GM12873 (cell line): ENCODE measurements at regions not wholly inside any gene's neighbourhood (a gene's known extent, or its start where the extent isn't known, plus 50 kb on each side); places are given as distances from the start of the nearest gene placed in this dataset.

Experiments
- TF ChIP-seq, protein P1 (sequence below): IDR thresholded peaks from 2 replicates; pipeline ENCODE4 v1.5.1; 2012; ENCODE audit warnings: low read depth, mild to moderate bottlenecking, moderate library complexity, low read length, control low read depth; ENCODE audit not compliant: insufficient read depth; ENCODE audit errors: missing control alignments

DNA sequence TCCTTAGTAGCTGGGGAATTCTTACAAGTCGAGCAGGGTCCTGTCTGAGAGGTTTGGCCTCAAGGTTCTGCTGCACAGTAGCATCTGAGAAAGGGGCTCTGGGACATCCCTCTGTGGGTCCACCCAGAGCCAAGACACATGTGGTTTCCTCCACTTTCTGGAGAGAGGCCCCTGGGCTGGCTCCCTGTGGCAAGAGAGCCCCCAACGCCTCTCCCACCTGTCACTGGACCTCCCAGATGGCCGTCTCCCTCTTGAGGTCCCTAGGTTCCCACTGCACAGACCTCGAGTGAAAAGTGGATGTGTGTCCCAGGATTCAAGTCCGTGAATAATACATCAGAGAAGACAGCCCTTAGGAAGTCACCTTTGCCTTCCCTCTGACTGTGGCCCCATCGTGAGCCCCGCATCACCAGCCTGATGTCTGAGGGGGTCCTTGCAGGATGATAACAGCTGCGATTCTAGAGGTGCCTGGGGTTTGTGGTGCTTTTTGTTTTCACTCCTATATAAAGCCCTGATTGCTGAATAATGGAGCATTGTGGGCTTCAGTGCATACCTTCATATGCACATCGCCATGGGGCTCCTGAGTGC, 319.0 kb downstream of the GLRX3 start:
- TF ChIP-seq, protein P1, sequence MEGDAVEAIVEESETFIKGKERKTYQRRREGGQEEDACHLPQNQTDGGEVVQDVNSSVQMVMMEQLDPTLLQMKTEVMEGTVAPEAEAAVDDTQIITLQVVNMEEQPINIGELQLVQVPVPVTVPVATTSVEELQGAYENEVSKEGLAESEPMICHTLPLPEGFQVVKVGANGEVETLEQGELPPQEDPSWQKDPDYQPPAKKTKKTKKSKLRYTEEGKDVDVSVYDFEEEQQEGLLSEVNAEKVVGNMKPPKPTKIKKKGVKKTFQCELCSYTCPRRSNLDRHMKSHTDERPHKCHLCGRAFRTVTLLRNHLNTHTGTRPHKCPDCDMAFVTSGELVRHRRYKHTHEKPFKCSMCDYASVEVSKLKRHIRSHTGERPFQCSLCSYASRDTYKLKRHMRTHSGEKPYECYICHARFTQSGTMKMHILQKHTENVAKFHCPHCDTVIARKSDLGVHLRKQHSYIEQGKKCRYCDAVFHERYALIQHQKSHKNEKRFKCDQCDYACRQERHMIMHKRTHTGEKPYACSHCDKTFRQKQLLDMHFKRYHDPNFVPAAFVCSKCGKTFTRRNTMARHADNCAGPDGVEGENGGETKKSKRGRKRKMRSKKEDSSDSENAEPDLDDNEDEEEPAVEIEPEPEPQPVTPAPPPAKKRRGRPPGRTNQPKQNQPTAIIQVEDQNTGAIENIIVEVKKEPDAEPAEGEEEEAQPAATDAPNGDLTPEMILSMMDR: no peak

DNA sequence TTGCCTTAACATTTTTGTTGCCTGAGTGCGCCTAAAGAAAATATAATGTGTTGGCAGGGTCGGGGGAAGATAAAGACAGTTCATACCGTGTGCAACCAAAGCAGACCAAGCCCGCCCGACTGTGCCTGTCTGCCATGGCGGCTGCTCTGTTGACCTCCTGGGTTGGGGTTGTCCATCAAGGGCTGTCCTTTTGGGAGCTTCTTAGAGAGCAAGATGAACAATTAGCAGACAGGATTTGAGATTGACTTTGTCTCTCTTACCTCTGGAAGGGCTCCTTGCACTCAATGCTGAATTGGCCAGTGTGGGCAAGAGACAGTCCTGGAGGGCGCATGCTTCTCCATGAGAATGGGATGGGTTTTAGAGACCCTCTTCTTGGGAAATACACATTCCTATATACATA, 319.6 kb downstream of the GLRX3 start:
- TF ChIP-seq, protein P1: no peak

DNA sequence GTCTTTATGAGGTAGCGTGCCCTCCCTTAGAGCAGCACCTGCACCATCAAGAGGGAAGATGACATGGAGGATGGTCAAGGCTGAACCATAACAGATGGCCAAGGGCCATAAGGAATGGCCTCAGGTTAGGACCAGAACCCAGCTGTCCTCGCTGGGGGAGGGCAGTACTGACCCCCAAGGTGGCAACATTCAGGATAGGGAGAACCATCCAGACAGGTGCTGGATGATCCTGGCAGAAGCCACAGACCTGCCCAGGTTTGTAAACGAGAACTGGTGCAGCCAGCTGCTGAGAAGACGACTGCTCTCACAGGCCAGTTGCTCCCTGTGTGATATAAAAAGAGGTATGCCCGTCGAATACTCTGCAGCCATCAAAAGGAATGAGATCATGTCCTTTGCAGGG, 320.4 kb downstream of the GLRX3 start:
- TF ChIP-seq, protein P1: no peak

- TF ChIP-seq, protein P1: no peak
Observed at GRCh38 chr10:130458509-130458908, 322.3 kb downstream of the GLRX3 start.

DNA sequence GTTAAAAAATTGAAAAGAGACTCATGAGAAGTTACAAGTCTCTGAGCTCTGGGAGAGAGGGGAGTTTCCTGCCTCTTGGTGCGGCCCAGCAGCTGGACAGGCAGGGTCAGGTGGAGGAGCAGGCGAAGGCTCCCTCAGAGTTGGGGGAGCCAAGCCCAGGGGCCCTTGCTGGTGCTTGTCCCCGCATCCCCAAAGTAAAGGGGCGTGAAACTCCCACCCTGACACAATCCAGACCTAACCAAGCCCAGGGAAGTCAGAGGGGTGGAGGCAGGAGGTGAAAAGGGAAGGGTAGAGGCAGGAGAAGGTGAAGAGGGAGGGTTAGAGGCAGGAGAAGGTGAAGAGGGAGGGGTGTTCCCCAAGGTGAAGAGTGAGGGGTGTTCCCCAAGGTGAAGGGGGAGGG, 322.8 kb downstream of the GLRX3 start:
- TF ChIP-seq, protein P1: no peak

DNA sequence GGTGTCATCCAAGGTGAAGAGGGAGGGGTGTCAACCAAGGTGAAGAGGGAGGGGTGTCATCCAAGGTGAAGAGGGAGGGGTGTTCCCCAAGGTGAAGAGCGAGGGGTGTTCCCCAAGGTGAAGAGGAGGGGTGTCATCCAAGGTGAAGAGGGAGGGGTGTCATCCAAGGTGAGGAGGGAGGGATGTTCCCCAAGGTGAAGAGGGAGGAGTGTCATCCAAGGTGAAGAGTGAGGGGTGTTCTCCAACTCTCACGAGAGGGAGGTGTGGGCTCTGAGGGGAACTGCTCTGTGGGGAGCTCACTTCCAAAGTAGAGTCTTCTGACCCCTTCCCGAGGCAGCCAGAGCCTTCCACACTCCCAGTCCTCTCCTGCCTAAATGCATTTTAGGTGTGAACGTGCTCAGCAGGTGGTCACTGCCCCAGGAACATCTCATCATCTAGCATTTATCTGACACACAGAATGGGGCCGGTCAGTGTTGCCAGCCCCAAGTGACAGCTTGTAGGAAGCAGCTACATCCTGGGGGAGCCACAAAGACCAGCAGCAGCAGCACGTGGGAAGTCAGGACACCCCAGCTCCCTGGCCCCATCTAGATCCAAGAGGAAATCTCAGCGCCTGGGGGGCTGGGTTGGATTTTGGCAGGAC, 323.8 kb downstream of the GLRX3 start:
- TF ChIP-seq, protein P1: no peak

DNA sequence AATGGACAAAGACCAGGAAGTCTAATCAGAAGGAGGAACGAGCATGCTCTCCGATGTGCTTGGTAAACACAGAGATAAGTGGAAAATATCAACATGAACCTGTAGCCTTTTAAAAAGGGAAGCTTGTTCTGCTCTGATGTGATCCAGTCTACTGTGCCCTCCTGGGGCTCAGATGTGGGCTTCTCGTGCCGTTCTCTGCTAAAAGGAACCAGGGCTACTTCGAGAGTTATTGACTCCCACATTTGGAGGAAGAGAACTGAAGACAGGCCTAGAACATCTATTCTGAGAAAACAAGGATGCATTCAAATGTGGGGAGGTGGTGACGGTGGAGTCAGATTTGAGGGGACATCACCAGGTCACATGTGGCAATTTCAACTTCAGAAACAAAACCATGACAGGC, 325.4 kb downstream of the GLRX3 start:
- TF ChIP-seq, protein P1: no peak
